ENCODE measurements at regions not wholly inside any gene's neighbourhood (a gene's known extent, or its start where the extent isn't known, plus 50 kb on each side); places are given as distances from the start of the nearest gene placed in this dataset.
"Not testable (repeated sequence)": the region's sequence is repeated elsewhere in the genome, so short reads cannot be mapped to it uniquely, and the experiment has no call there.

- DNase-seq (ENCODE audit: low spot score): no peak
These were observed 83.3 kb downstream of the CPZ start for GRCh38 chr4:8675906-8676305.

- DNase-seq (ENCODE audit: low spot score): peak; percentile 61
These were observed 82.8 kb downstream of the CPZ start for GRCh38 chr4:8675383-8675782.

- no peak for DNase-seq (ENCODE audit: low spot score)
These were observed 81.8 kb downstream of the CPZ start for GRCh38 chr4:8674311-8674885.

GRCh38 chr4:8673106-8673505 lies 80.5 kb downstream of the CPZ start:
- not testable (repeated sequence) for DNase-seq (ENCODE audit: low spot score)

- no peak for DNase-seq (ENCODE audit: low spot score)
These were observed 79.9 kb downstream of the CPZ start for GRCh38 chr4:8672486-8672885.

- DNase-seq (ENCODE audit: low spot score): no peak
These were observed 79.2 kb downstream of the CPZ start for GRCh38 chr4:8671712-8672290.
